ENCODE measurements at regions not wholly inside any gene's neighbourhood (a gene's known extent, or its start where the extent isn't known, plus 50 kb on each side); places are given as distances from the start of the nearest gene placed in this dataset.

- DNase-seq (ENCODE audit: low spot score in 2 of 2) = no peak
- no peaks in the 10 kb centered on the region for H3K9me3 ChIP-seq
- no peak overlapping the region for H3K27ac ChIP-seq
- WGBS, 2 donors = 75 to 91% methylated on average over 4 of the region's 4 CpGs
- H3K27me3 ChIP-seq = no peaks in the 10 kb centered on the region
- TF ChIP-seq, protein P1, sequence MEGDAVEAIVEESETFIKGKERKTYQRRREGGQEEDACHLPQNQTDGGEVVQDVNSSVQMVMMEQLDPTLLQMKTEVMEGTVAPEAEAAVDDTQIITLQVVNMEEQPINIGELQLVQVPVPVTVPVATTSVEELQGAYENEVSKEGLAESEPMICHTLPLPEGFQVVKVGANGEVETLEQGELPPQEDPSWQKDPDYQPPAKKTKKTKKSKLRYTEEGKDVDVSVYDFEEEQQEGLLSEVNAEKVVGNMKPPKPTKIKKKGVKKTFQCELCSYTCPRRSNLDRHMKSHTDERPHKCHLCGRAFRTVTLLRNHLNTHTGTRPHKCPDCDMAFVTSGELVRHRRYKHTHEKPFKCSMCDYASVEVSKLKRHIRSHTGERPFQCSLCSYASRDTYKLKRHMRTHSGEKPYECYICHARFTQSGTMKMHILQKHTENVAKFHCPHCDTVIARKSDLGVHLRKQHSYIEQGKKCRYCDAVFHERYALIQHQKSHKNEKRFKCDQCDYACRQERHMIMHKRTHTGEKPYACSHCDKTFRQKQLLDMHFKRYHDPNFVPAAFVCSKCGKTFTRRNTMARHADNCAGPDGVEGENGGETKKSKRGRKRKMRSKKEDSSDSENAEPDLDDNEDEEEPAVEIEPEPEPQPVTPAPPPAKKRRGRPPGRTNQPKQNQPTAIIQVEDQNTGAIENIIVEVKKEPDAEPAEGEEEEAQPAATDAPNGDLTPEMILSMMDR (IDR thresholded peaks at IDR 0.05) = no peak
- no peak for TF ChIP-seq EP300 (IDR thresholded peaks at IDR 0.05)
- no peak for TF ChIP-seq POLR2A (IDR thresholded peaks at IDR 0.05)
- H3K4me1 ChIP-seq = peaks cover 0 to 9% (median 0%) of the 10 kb centered on the region in 4 donors
- H3K36me3 ChIP-seq = no peaks in the 10 kb centered on the region
- H3K4me3 ChIP-seq = no peak overlapping the region
Observed at GRCh38 chr19:30880151-30880550, 469.1 kb downstream of the TSHZ3 start.

GRCh38 chr19:30879736-30880135 lies 469.5 kb downstream of the TSHZ3 start:
- DNase-seq (ENCODE audit: low spot score in 2 of 2) = no peak
- Histone ChIP-seq H3K4me1 (peaks cover 0 to 9% (median 0%) of the 10 kb centered on the region in 4 donors), H3K27ac (no peak overlapping the region), H3K36me3 (no peaks in the 10 kb centered on the region), H3K27me3 (no peaks in the 10 kb centered on the region), H3K4me3 (no peak overlapping the region), H3K9me3 (no peaks in the 10 kb centered on the region)
- 78 to 92% methylated on average over 3 of the region's 3 CpGs for WGBS, 2 donors
- TF ChIP-seq POLR2A (IDR thresholded peaks at IDR 0.05) (no peak), EP300 (IDR thresholded peaks at IDR 0.05) (no peak)
- TF ChIP-seq, protein P1 (IDR thresholded peaks at IDR 0.05) = no peak

GRCh38 chr19:30879225-30879624 lies 470.0 kb downstream of the TSHZ3 start:
- WGBS, 2 donors = 95 to 97% methylated on average over 3 of the region's 3 CpGs
- Histone ChIP-seq H3K27me3 (no peaks in the 10 kb centered on the region), H3K4me3 (no peak overlapping the region), H3K9me3 (no peaks in the 10 kb centered on the region), H3K27ac (no peak overlapping the region), H3K4me1 (peaks cover 0 to 9% (median 0%) of the 10 kb centered on the region in 4 donors), H3K36me3 (no peaks in the 10 kb centered on the region)
- DNase-seq (ENCODE audit: low spot score in 2 of 2) = no peak
- TF ChIP-seq, protein P1 (IDR thresholded peaks at IDR 0.05) = no peak
- TF ChIP-seq EP300 (IDR thresholded peaks at IDR 0.05) = no peak
- TF ChIP-seq POLR2A (IDR thresholded peaks at IDR 0.05) = no peak

- H3K4me3 ChIP-seq = no peak overlapping the region
- peaks cover 0 to 9% (median 0%) of the 10 kb centered on the region in 4 donors for H3K4me1 ChIP-seq
- DNase-seq (ENCODE audit: low spot score in 2 of 2) = no peak
- no peaks in the 10 kb centered on the region for H3K36me3 ChIP-seq
- 64 to 94% methylated on average over 2 of the region's 3 CpGs for WGBS, 2 donors
- no peaks in the 10 kb centered on the region for H3K9me3 ChIP-seq
- no peaks in the 10 kb centered on the region for H3K27me3 ChIP-seq
- TF ChIP-seq EP300 (IDR thresholded peaks at IDR 0.05) = no peak
- TF ChIP-seq POLR2A (IDR thresholded peaks at IDR 0.05) = no peak
- TF ChIP-seq, protein P1 (IDR thresholded peaks at IDR 0.05) = no peak
- peak overlapping the region in 2 of 4 donors; percentile 15 to 55 for H3K27ac ChIP-seq
Observed at GRCh38 chr19:30878495-30878894, 470.7 kb downstream of the TSHZ3 start.

GRCh38 chr19:30877661-30878113 lies 471.5 kb downstream of the TSHZ3 start:
- Histone ChIP-seq H3K36me3 (no peaks in the 10 kb centered on the region), H3K4me1 (peaks cover 0 to 4% (median 0%) of the 10 kb centered on the region in 4 donors), H3K27me3 (no peaks in the 10 kb centered on the region), H3K27ac (peak overlapping the region in 1 of 4 donors; percentile 55), H3K9me3 (no peaks in the 10 kb centered on the region), H3K4me3 (no peak overlapping the region)
- peak in 1 of 2 donors; percentile 79 for TF ChIP-seq EP300 (IDR thresholded peaks at IDR 0.05)
- TF ChIP-seq, protein P1 (IDR thresholded peaks at IDR 0.05) = no peak
- WGBS, 2 donors = 56 to 61% methylated on average over 4 of the region's 4 CpGs
- peak in 1 of 2 donors; percentile 56 for DNase-seq (ENCODE audit: low spot score in 2 of 2)

All from tibial nerve (tissue), 4 donors.